ENCODE measurements at regions not wholly inside any gene's neighbourhood (a gene's known extent, or its start where the extent isn't known, plus 50 kb on each side); places are given as distances from the start of the nearest gene placed in this dataset.

GRCh38 chr7:97337849-97338248 is 220.4 kb downstream of the SDHAF3 start:
- DNase-seq, result no peak
- H3K4me1 Mint-ChIP-seq (ENCODE audit: low read depth, unreplicated experiment), result no peaks in the 10 kb centered on the region
- no peaks in the 10 kb centered on the region for H3K27me3 Mint-ChIP-seq (ENCODE audit: unreplicated experiment)
- no peak for TF ChIP-seq CTCF (IDR thresholded peaks at IDR 0.05; ENCODE audit: partially characterized antibody, unreplicated experiment)
- no peaks in the 10 kb centered on the region for H3K36me3 Mint-ChIP-seq (ENCODE audit: unreplicated experiment)
- no peak overlapping the region for H3K27ac Mint-ChIP-seq (ENCODE audit: unreplicated experiment)
- no peak overlapping the region for H3K4me3 Mint-ChIP-seq (ENCODE audit: unreplicated experiment)
- H3K9me3 Mint-ChIP-seq (ENCODE audit: unreplicated experiment), result peaks cover 4% of the 10 kb centered on the region

- Mint-ChIP-seq H3K36me3 (ENCODE audit: unreplicated experiment) (no peaks in the 10 kb centered on the region), H3K27ac (ENCODE audit: unreplicated experiment) (no peak overlapping the region), H3K27me3 (ENCODE audit: unreplicated experiment) (no peaks in the 10 kb centered on the region), H3K4me3 (ENCODE audit: unreplicated experiment) (no peak overlapping the region), H3K9me3 (ENCODE audit: unreplicated experiment) (no peaks in the 10 kb centered on the region), H3K4me1 (ENCODE audit: low read depth, unreplicated experiment) (no peaks in the 10 kb centered on the region)
- TF ChIP-seq CTCF (IDR thresholded peaks at IDR 0.05; ENCODE audit: partially characterized antibody, unreplicated experiment), result no peak
- no peak for DNase-seq
Observed at GRCh38 chr7:97342512-97342911, 225.0 kb downstream of the SDHAF3 start.

GRCh38 chr7:97346349-97346748 is 228.9 kb downstream of the SDHAF3 start:
- Mint-ChIP-seq H3K27ac (ENCODE audit: unreplicated experiment) (no peak overlapping the region), H3K27me3 (ENCODE audit: unreplicated experiment) (no peaks in the 10 kb centered on the region), H3K9me3 (ENCODE audit: unreplicated experiment) (no peaks in the 10 kb centered on the region), H3K36me3 (ENCODE audit: unreplicated experiment) (no peaks in the 10 kb centered on the region), H3K4me3 (ENCODE audit: unreplicated experiment) (no peak overlapping the region), H3K4me1 (ENCODE audit: low read depth, unreplicated experiment) (no peaks in the 10 kb centered on the region)
- TF ChIP-seq CTCF (IDR thresholded peaks at IDR 0.05; ENCODE audit: partially characterized antibody, unreplicated experiment), result no peak
- no peak for DNase-seq

- no peaks in the 10 kb centered on the region for H3K36me3 Mint-ChIP-seq (ENCODE audit: unreplicated experiment)
- no peaks in the 10 kb centered on the region for H3K27me3 Mint-ChIP-seq (ENCODE audit: unreplicated experiment)
- H3K4me1 Mint-ChIP-seq (ENCODE audit: low read depth, unreplicated experiment), result no peaks in the 10 kb centered on the region
- no peak overlapping the region for H3K4me3 Mint-ChIP-seq (ENCODE audit: unreplicated experiment)
- no peak for TF ChIP-seq CTCF (IDR thresholded peaks at IDR 0.05; ENCODE audit: partially characterized antibody, unreplicated experiment)
- H3K9me3 Mint-ChIP-seq (ENCODE audit: unreplicated experiment), result no peaks in the 10 kb centered on the region
- no peak overlapping the region for H3K27ac Mint-ChIP-seq (ENCODE audit: unreplicated experiment)
- no peak for DNase-seq
Observed at GRCh38 chr7:97351488-97351887, 234.0 kb downstream of the SDHAF3 start.

- H3K36me3 Mint-ChIP-seq (ENCODE audit: unreplicated experiment), result no peaks in the 10 kb centered on the region
- DNase-seq, result no peak
- H3K27me3 Mint-ChIP-seq (ENCODE audit: unreplicated experiment), result no peaks in the 10 kb centered on the region
Observed at GRCh38 chr7:97357459-97357858, 240.0 kb downstream of the SDHAF3 start.

More at GRCh38 chr7:97357459-97357858, 240.0 kb downstream of the SDHAF3 start:
- Mint-ChIP-seq H3K4me3 (ENCODE audit: unreplicated experiment) (no peak overlapping the region), H3K27ac (ENCODE audit: unreplicated experiment) (no peak overlapping the region), H3K4me1 (ENCODE audit: low read depth, unreplicated experiment) (no peaks in the 10 kb centered on the region), H3K9me3 (ENCODE audit: unreplicated experiment) (no peaks in the 10 kb centered on the region)
- TF ChIP-seq CTCF (IDR thresholded peaks at IDR 0.05; ENCODE audit: partially characterized antibody, unreplicated experiment), result no peak

Measured in glutamatergic neuron (in vitro differentiated cells).